ENCODE measurements at regions not wholly inside any gene's neighbourhood (a gene's known extent, or its start where the extent isn't known, plus 50 kb on each side); places are given as distances from the start of the nearest gene placed in this dataset.
A peak's percentile ranks its signal among the peaks of the same experiment; 100 is the strongest.

DNA sequence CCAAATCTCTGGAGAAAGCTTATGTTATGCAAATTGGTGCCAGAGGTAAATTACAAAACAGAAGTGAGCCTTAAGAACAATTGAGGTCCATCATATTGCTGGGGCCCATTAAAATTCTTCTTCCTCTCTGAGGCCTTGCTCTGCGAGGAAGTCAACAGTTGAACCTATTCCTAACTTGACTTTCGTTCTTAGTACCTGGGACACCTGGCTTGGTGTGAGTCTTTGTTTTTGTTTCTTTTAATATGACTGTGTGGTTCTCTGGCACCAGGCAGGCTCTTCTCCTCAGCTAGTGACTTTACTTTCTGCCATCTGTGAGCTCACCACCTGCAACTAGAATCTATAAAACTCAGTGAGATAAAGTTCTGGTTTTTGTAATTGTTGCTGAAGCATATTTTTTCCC, 120.4 kb downstream of the CBLN1 start:
- ATAC-seq (ENCODE audit: low read depth), result no peak
- Histone ChIP-seq H3K36me3 (ENCODE audit: low read depth) (no peaks in the 10 kb centered on the region), H3K27ac (ENCODE audit: poor library complexity, severe bottlenecking) (no peak overlapping the region), H3K9me3 (ENCODE audit: severe bottlenecking) (no peaks in the 10 kb centered on the region), H3K4me3 (ENCODE audit: severe bottlenecking) (no peak overlapping the region), H3K4me1 (ENCODE audit: insufficient read depth, poor library complexity, severe bottlenecking) (no peaks in the 10 kb centered on the region), H3K27me3 (ENCODE audit: insufficient read depth, poor library complexity, severe bottlenecking) (no peaks in the 10 kb centered on the region)
- no peak for DNase-seq (ENCODE audit: low spot score)
- TF ChIP-seq, protein P1, sequence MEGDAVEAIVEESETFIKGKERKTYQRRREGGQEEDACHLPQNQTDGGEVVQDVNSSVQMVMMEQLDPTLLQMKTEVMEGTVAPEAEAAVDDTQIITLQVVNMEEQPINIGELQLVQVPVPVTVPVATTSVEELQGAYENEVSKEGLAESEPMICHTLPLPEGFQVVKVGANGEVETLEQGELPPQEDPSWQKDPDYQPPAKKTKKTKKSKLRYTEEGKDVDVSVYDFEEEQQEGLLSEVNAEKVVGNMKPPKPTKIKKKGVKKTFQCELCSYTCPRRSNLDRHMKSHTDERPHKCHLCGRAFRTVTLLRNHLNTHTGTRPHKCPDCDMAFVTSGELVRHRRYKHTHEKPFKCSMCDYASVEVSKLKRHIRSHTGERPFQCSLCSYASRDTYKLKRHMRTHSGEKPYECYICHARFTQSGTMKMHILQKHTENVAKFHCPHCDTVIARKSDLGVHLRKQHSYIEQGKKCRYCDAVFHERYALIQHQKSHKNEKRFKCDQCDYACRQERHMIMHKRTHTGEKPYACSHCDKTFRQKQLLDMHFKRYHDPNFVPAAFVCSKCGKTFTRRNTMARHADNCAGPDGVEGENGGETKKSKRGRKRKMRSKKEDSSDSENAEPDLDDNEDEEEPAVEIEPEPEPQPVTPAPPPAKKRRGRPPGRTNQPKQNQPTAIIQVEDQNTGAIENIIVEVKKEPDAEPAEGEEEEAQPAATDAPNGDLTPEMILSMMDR (IDR thresholded peaks at IDR 0.05; ENCODE audit: poor library complexity, severe bottlenecking), result no peak

DNA sequence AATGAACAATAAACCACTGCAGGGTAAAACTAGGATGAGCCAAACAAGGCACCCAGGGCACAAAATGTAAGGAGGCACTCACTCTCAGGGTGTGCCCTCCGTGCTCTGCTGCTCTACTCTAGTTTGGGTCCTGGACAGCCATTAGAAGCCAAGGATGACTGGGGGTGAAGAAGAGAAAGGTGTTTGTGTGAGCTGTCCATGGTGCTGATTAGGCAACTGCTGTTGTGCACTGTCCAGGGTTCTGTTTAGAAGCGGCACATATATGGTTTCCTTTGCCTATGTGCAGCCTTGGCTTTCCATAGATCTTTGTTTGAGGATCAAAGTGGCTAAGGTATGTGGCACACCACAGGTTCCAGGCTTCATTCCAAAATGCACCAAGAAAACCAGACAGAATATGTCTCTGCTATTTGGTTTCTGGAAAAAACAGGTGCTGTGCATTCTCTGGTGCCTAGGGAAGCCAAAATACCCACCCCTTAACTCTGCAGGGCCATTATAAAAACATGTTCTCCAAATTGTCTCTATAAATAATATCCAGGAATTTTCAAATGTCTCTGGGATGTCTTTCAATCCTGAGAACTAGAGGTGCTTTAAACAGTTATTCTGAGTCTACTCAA, 123.5 kb downstream of the CBLN1 start:
- ATAC-seq (ENCODE audit: low read depth) (peak; percentile 74), DNase-seq (ENCODE audit: low spot score) (no peak)
- Histone ChIP-seq H3K27ac (ENCODE audit: poor library complexity, severe bottlenecking) (no peak overlapping the region), H3K9me3 (ENCODE audit: severe bottlenecking) (no peaks in the 10 kb centered on the region), H3K27me3 (ENCODE audit: insufficient read depth, poor library complexity, severe bottlenecking) (no peaks in the 10 kb centered on the region), H3K4me3 (ENCODE audit: severe bottlenecking) (no peak overlapping the region), H3K4me1 (ENCODE audit: insufficient read depth, poor library complexity, severe bottlenecking) (no peaks in the 10 kb centered on the region), H3K36me3 (ENCODE audit: low read depth) (no peaks in the 10 kb centered on the region)
- TF ChIP-seq, protein P1 (IDR thresholded peaks at IDR 0.05; ENCODE audit: poor library complexity, severe bottlenecking), result no peak

DNA sequence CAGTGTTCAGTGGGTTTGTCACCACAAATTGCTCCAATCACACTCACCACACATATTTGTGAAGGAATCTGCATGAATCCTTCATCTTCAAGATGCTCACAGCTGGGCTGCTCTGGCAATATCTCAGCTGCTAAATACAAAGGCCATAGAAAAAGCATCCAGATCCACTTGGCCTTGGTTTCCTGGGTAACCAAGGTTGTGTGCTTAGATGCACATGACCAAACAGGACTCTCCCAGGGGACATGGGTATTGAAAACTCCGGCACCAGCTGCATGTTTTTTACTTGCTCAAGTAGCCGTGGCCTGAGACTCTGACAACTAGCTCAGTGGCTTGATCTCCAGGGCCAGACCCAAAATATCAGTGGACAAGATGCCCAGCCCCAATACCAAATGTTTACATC, 131.3 kb downstream of the CBLN1 start:
- DNase-seq (ENCODE audit: low spot score), result no peak
- TF ChIP-seq, protein P1 (IDR thresholded peaks at IDR 0.05; ENCODE audit: poor library complexity, severe bottlenecking), result no peak
- no peak for ATAC-seq (ENCODE audit: low read depth)

DNA sequence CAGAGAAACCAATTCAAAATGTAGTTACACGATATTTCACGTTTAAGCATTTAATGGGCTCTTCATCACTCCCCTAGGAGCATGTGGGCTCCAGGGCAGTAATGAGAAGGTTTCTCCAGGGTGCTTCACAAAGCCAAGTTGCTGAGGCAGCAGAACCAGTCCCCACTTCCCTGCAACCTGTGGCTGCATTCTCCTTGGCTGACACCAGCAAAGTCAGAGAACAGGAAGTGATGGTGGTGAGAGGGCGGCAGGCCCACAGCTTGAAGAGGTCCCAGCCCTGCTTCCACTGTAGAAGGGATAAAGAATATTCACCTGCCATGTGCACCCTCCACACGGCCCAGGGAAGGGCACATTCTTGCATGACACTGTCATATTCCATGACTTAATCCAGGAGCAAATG, 133.2 kb downstream of the CBLN1 start:
- H3K4me1 ChIP-seq (ENCODE audit: insufficient read depth, poor library complexity, severe bottlenecking), result no peaks in the 10 kb centered on the region
- no peaks in the 10 kb centered on the region for H3K9me3 ChIP-seq (ENCODE audit: severe bottlenecking)
- ATAC-seq (ENCODE audit: low read depth), result no peak
- H3K4me3 ChIP-seq (ENCODE audit: severe bottlenecking), result no peak overlapping the region
- H3K27me3 ChIP-seq (ENCODE audit: insufficient read depth, poor library complexity, severe bottlenecking), result no peaks in the 10 kb centered on the region
- DNase-seq (ENCODE audit: low spot score), result no peak
- H3K27ac ChIP-seq (ENCODE audit: poor library complexity, severe bottlenecking), result no peak overlapping the region
- no peaks in the 10 kb centered on the region for H3K36me3 ChIP-seq (ENCODE audit: low read depth)
- TF ChIP-seq, protein P1 (IDR thresholded peaks at IDR 0.05; ENCODE audit: poor library complexity, severe bottlenecking), result no peak

More for the DNA sequence above, 131.3 kb downstream of the CBLN1 start:
- Histone ChIP-seq H3K4me3 (ENCODE audit: severe bottlenecking) (no peak overlapping the region), H3K36me3 (ENCODE audit: low read depth) (no peaks in the 10 kb centered on the region), H3K9me3 (ENCODE audit: severe bottlenecking) (no peaks in the 10 kb centered on the region), H3K27me3 (ENCODE audit: insufficient read depth, poor library complexity, severe bottlenecking) (no peaks in the 10 kb centered on the region), H3K27ac (ENCODE audit: poor library complexity, severe bottlenecking) (no peak overlapping the region), H3K4me1 (ENCODE audit: insufficient read depth, poor library complexity, severe bottlenecking) (no peaks in the 10 kb centered on the region)

DNA sequence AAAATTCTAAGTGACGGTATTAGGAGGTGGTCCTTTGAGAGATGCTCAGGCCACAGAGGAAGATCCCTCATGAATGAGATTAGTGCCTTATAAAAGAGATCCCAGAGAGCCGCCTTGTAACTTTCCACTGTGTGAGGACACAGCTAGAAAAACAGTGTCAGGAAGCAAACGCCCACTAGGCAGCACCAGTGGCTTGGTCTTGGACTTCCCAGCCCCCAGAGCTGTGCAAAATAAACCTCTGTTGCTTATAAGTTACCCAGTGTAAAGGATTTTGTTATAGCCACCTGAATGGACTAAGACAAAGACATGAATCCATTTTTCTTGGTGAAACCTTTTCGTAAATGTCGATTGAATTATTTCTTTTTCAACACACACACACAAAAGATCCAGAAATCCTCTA, 141.0 kb downstream of the CBLN1 start:
- H3K36me3 ChIP-seq (ENCODE audit: low read depth), result no peaks in the 10 kb centered on the region
- peaks cover 2% of the 10 kb centered on the region for H3K9me3 ChIP-seq (ENCODE audit: severe bottlenecking)
- TF ChIP-seq, protein P1 (IDR thresholded peaks at IDR 0.05; ENCODE audit: poor library complexity, severe bottlenecking), result no peak
- no peaks in the 10 kb centered on the region for H3K4me1 ChIP-seq (ENCODE audit: insufficient read depth, poor library complexity, severe bottlenecking)
- H3K27ac ChIP-seq (ENCODE audit: poor library complexity, severe bottlenecking), result no peak overlapping the region
- H3K4me3 ChIP-seq (ENCODE audit: severe bottlenecking), result no peak overlapping the region
- ATAC-seq (ENCODE audit: low read depth), result no peak
- DNase-seq (ENCODE audit: low spot score), result no peak
- H3K27me3 ChIP-seq (ENCODE audit: insufficient read depth, poor library complexity, severe bottlenecking), result peaks cover 5% of the 10 kb centered on the region

All from RWPE2 (cell line).